GM10248 (cell line): ENCODE measurements at regions not wholly inside any gene's neighbourhood (a gene's known extent, or its start where the extent isn't known, plus 50 kb on each side); places are given as distances from the start of the nearest gene placed in this dataset.

Experiments
- CTCF ChIA-PET: fragments of 300-600 bp; sonication (Branson Sonifier 250); formaldehyde crosslinking; extraction: SDS; loops from one replicate; lab custom pipeline; 2021; ENCODE audit warnings: antibody characterized with exemption; lab: Yijun Ruan, JAX
- POLR2A ChIA-PET: fragments of 350-650 bp; sonication (Branson Sonifier 250); formaldehyde crosslinking; extraction: SDS; loops from one replicate; lab custom pipeline; 2020; ENCODE audit warnings: antibody characterized with exemption; lab: Yijun Ruan, JAX
- DNase-seq: peaks from one replicate; pipeline ENCODE4 v3.0.0; 2012; ENCODE audit errors: extremely low spot score
- TF ChIP-seq, protein P1 (sequence below): IDR thresholded peaks from 2 replicates; pipeline ENCODE4 v1.5.1; 2012; ENCODE audit warnings: mild to moderate bottlenecking, low read depth; ENCODE audit errors: extremely low read depth, missing control alignments, control extremely low read depth

DNA sequence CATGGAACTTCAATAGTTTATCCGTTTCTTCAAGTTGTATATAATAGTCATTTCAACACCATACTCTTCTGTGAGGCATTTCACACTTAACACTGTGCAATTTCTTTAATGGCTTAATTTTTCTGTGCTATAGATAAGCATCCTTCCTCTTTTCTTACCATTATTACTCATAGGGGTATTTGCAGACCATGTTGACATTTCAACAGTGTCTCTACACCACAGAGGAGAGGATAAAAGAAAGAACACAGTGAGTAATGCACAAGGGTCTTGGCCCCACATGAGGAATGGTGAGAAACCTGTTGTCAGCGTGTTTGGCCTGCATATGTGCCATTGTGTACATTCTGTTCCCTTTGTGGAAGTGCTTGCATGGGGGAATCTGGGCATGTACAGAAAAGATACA lies 421.5 kb upstream of the MDGA2 start:
- CTCF ChIA-PET, result no interaction called here
- TF ChIP-seq, protein P1, sequence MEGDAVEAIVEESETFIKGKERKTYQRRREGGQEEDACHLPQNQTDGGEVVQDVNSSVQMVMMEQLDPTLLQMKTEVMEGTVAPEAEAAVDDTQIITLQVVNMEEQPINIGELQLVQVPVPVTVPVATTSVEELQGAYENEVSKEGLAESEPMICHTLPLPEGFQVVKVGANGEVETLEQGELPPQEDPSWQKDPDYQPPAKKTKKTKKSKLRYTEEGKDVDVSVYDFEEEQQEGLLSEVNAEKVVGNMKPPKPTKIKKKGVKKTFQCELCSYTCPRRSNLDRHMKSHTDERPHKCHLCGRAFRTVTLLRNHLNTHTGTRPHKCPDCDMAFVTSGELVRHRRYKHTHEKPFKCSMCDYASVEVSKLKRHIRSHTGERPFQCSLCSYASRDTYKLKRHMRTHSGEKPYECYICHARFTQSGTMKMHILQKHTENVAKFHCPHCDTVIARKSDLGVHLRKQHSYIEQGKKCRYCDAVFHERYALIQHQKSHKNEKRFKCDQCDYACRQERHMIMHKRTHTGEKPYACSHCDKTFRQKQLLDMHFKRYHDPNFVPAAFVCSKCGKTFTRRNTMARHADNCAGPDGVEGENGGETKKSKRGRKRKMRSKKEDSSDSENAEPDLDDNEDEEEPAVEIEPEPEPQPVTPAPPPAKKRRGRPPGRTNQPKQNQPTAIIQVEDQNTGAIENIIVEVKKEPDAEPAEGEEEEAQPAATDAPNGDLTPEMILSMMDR, result no peak
- POLR2A ChIA-PET, result no interaction called here
- no peak for DNase-seq

DNA sequence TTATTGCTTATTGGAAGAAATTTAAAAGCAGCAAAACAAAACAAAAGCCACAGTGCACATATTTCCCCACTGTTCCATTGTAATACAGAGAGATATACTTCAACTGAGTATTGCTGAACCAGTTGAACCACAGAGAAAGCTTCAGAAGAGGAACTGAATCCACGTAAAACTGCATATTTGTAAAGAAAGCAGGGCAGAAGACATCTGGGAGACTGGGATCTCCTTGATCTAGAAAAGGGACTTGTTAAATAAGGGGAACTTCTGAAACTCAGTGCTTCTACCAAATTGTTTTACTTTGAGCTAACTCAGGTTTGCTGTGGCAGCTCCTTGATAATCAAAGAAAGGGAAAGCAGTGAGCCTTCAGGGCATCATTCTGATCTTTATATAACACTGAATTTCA lies 411.1 kb upstream of the MDGA2 start:
- POLR2A ChIA-PET, result no interaction called here

DNA sequence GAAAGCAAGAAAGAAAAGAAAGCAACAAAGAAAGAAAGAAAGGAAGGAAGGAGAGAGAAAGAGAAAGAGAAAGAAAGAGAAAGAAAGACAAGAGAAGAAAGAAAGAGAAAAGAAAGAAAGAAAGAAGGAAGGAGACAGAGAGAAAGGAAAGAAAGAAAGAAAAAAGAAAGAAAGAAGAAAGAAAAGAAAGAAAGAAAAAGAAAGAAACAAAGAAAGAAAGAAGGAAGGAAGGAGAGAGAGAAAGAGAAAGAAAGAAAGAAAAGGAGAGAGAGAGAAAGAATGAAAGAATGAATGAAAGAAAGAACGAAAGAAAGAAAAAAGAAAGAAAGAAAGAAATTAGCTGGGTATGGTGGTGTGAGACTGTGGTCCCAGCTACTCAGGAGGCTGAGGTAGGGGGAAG lies 400.1 kb upstream of the MDGA2 start:
- no peak for DNase-seq
- TF ChIP-seq, protein P1, result no peak
- CTCF ChIA-PET, result interaction anchor here (1.3 to 2.9 kb wide), 2 partner anchors 9 to 16 kb away, joined by 4 to 15 read pairs; no protein-coding TSS in a partner anchor
- POLR2A ChIA-PET, result no interaction called here

More for the DNA sequence above, 411.1 kb upstream of the MDGA2 start:
- no peak for DNase-seq
- CTCF ChIA-PET, result no interaction called here
- TF ChIP-seq, protein P1, result no peak

DNA sequence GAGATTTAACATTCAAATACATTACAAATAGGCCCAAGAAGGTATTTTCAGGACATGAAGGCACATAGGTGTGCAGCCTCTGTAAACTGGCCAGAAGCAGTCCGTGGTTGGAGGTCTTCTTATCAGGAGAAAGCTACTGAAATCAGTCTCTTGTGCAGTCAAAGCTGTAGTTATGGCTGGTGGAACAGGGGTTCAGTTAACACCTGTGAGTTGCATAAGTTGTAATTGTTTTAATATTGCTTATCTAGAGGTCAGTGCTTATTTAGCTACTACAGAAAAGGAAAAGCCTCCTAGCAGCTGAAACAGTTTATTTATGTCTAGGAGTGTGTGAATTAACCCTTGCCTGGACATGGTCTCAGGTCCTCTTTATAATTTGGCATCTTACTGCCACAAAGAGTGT lies 377.6 kb upstream of the MDGA2 start:
- CTCF ChIA-PET, result interaction anchor here (1.1 kb wide), 1 partner anchor 15 kb away, joined by 3 read pairs; no protein-coding TSS in a partner anchor

DNA sequence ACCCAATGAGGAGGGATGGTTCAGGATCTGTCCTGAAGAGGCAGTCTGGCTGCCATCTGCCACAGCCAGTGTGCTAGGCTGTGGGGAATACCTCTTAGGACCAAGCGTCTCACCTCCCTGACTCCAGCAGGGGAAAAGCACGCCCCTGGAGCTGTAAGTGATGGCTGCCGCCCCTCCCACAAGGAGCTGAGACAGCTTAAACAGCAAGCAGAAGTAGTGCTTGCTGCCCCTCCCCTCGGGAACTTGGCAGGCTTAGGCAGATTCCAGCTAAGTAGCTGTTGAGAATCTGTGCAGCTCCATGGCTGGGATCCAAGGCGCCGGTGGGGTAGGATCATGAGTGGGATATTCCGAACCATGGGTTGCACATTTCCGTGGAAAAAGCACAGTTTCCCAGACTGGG lies 360.4 kb upstream of the MDGA2 start:
- CTCF ChIA-PET, result no interaction called here
- DNase-seq, result no peak
- POLR2A ChIA-PET, result no interaction called here
- TF ChIP-seq, protein P1, result no peak

More for the DNA sequence above, 377.6 kb upstream of the MDGA2 start:
- no peak for DNase-seq
- POLR2A ChIA-PET, result no interaction called here
- TF ChIP-seq, protein P1, result no peak

DNA sequence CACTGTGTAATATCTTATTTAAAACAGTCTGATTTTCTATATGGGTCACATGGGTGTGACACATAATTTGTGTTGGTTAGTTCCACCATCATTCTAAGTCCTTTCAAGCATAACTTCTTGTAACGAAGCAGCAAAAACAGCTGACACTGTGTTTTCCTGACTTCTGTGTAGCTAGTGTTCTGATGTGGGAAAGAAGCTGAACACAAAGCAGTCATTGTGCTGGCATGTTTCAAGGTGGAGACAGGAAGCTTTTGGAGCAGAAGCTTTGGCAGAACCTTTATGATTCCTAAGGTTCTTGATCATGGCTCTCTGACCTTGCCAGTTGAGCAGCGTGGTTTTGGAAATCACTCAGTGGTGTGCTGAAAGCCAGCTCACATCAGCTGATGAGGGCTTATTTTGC lies 351.7 kb upstream of the MDGA2 start:
- TF ChIP-seq, protein P1, result no peak
- POLR2A ChIA-PET, result no interaction called here
- CTCF ChIA-PET, result no interaction called here
- no peak for DNase-seq
